Right atrium auricular region (tissue), 2 donors: ENCODE measurements at regions not wholly inside any gene's neighbourhood (a gene's known extent, or its start where the extent isn't known, plus 50 kb on each side); places are given as distances from the start of the nearest gene placed in this dataset.
"Not testable (repeated sequence)": the region's sequence is repeated elsewhere in the genome, so short reads cannot be mapped to it uniquely, and the experiment has no call there.

Experiments used
- DNase-seq: peaks from one replicate; pipeline ENCODE4 v3.0.0-alpha.2; 2019; ENCODE audit warnings: low spot score
- H3K27ac ChIP-seq, 2 donors: fragments of 200-600 bp; sonication (generic); 1 replicate in 1 of 2; 2 replicates in 1 of 2; pipeline ENCODE4 v1.5.1; 2016 to 2019
- H3K27me3 ChIP-seq, 2 donors: fragments of 200-600 bp; sonication (generic); one replicate each; pipeline versions ENCODE4 v1.5.1 to v1.6.0; 2017 to 2019
- H3K36me3 ChIP-seq: fragments of 200-600 bp; sonication (generic); one replicate; pipeline ENCODE4 v1.5.1; 2016
- H3K4me1 ChIP-seq, 2 donors: fragments of 200-600 bp; sonication (generic); one replicate each; pipeline versions ENCODE4 v1.5.1 to v1.6.0; 2017 to 2019
- H3K4me3 ChIP-seq, 2 donors: fragments of 200-600 bp; sonication (generic); 1 replicate in 1 of 2; 2 replicates in 1 of 2; pipeline ENCODE4 v1.5.1; 2017 to 2019; ENCODE audit warnings: mild to moderate bottlenecking in 1 of 2, moderate library complexity in 1 of 2
- H3K9me3 ChIP-seq, 2 donors: fragments of 200-600 bp; sonication (generic); one replicate each; pipeline ENCODE4 v1.5.1; 2019
- TF ChIP-seq, protein P1 (sequence below), 2 donors: fragments of 200-600 bp; sonication (generic); IDR thresholded peaks; one replicate each; pipeline ENCODE4 v1.5.1; 2019; ENCODE audit warnings: antibody characterized with exemption in 2 of 2

DNA sequence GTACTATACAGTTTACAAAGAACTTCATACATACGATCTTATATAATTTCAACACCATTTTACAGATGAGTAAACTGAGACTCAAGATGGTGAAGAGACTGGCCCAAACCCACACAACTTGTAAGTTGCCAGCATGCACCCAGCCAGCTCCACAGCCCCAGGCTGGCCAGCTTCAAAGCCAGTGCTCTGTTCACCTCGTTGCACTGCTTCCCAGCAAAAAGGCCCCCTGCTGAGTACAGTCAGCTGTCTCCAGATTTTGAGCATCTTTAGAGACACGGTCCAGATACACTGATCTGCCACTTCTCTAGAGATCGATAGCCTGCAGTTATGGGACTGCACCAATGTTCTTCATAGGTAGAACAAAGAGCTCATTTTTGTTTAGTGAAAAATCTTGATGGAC is 257.2 kb upstream of the CHAC2 start:
- no peak for DNase-seq
- Histone ChIP-seq H3K36me3 (no peaks in the 10 kb centered on the region), H3K27ac (no peak overlapping the region), H3K27me3 (no peaks in the 10 kb centered on the region), H3K4me3 (no peak overlapping the region), H3K9me3 (no peaks in the 10 kb centered on the region), H3K4me1 (no peaks in the 10 kb centered on the region)
- TF ChIP-seq, protein P1, sequence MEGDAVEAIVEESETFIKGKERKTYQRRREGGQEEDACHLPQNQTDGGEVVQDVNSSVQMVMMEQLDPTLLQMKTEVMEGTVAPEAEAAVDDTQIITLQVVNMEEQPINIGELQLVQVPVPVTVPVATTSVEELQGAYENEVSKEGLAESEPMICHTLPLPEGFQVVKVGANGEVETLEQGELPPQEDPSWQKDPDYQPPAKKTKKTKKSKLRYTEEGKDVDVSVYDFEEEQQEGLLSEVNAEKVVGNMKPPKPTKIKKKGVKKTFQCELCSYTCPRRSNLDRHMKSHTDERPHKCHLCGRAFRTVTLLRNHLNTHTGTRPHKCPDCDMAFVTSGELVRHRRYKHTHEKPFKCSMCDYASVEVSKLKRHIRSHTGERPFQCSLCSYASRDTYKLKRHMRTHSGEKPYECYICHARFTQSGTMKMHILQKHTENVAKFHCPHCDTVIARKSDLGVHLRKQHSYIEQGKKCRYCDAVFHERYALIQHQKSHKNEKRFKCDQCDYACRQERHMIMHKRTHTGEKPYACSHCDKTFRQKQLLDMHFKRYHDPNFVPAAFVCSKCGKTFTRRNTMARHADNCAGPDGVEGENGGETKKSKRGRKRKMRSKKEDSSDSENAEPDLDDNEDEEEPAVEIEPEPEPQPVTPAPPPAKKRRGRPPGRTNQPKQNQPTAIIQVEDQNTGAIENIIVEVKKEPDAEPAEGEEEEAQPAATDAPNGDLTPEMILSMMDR (IDR thresholded peaks at IDR 0.05) = no peak

DNA sequence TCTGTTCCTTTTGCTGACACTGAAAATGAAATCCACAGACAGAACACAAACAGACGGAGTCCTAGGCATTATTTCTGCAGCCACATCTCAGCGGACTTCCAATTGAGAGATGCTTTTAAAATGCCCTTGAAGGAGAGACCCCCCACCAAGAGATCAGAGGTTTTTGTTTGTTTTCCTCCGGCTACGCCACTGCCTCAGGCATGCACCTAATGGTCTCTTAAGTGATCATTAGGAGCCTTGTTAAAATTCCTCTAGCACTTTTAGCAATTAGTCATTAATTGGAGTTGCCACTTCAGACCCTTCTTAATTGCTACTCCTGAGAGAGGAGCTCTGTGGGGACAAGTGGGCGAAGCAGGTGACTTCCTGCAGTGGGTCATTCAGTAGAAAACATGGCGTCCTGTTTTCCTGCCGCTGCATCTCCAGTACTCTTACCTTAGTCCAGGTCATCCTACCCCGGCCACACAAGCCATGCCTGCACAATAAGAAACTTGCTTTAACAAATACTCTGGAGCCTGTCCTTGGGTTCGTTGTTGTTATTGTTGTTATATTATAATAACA is 257.7 kb upstream of the CHAC2 start:
- no peaks in the 10 kb centered on the region for H3K36me3 ChIP-seq

DNA sequence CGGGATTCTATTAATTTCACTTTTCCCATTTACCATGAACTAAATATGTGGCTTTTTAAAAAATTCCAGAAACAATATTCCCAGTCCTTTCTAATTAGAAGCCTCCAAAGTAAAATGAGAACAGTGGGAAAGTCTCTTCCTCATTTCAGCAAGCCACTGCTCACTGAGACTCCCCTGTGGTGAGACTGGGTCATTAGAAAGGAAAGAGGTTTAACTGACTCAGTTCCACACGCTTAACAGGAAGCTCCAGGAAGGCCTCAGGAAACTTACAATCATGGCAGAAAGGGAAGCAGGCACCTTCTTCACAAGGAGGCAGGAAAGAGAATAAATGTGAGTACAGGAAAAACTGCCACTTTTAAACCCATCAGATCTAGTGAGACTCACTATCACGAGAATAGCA is 258.9 kb upstream of the CHAC2 start:
- DNase-seq = no peak
- TF ChIP-seq, protein P1 (IDR thresholded peaks at IDR 0.05) = no peak
- Histone ChIP-seq H3K4me1 (no peaks in the 10 kb centered on the region), H3K9me3 (no peaks in the 10 kb centered on the region), H3K36me3 (no peaks in the 10 kb centered on the region), H3K27ac (no peak overlapping the region), H3K27me3 (no peaks in the 10 kb centered on the region), H3K4me3 (no peak overlapping the region)

More for the DNA sequence above, 257.7 kb upstream of the CHAC2 start:
- no peak overlapping the region for H3K27ac ChIP-seq
- DNase-seq = no peak
- H3K4me1 ChIP-seq = no peaks in the 10 kb centered on the region
- no peak overlapping the region for H3K4me3 ChIP-seq
- TF ChIP-seq, protein P1 (IDR thresholded peaks at IDR 0.05) = no peak
- no peaks in the 10 kb centered on the region for H3K27me3 ChIP-seq
- no peaks in the 10 kb centered on the region for H3K9me3 ChIP-seq

GRCh38 chr2:53507070-53507469 is 260.5 kb upstream of the CHAC2 start:
- DNase-seq, H3K4me3 ChIP-seq, H3K4me1 ChIP-seq, H3K27ac ChIP-seq, H3K36me3 ChIP-seq, H3K27me3 ChIP-seq, H3K9me3 ChIP-seq: not testable (repeated sequence)

GRCh38 chr2:53505826-53506225 is 261.8 kb upstream of the CHAC2 start:
- no peaks in the 10 kb centered on the region for H3K9me3 ChIP-seq
- no peaks in the 10 kb centered on the region for H3K4me1 ChIP-seq
- no peak for DNase-seq
- no peaks in the 10 kb centered on the region for H3K36me3 ChIP-seq
- H3K27me3 ChIP-seq = no peaks in the 10 kb centered on the region
- TF ChIP-seq, protein P1 (IDR thresholded peaks at IDR 0.05) = no peak
- no peak overlapping the region for H3K4me3 ChIP-seq
- no peak overlapping the region for H3K27ac ChIP-seq

DNA sequence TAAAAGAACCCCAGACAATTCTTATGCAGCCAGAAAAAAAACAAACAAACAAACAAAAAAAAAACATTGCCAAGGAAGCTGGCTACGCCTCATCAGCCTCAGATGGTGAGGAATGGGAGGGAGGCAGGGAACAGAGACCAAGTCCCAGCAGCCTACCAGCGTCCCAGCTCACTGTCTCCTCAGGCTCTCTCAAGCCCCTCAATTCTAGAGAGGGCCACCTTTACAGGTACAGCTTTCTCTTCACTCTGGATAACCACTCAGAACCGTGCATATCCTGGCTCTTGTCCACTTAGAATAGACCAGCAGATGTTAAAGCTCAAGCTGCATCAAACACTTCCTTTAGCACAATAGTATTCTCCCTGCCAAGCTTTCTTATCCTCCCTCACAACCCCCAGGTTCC is 263.1 kb upstream of the CHAC2 start:
- Histone ChIP-seq H3K4me3 (no peak overlapping the region), H3K4me1 (no peaks in the 10 kb centered on the region), H3K27me3 (no peaks in the 10 kb centered on the region), H3K27ac (no peak overlapping the region), H3K9me3 (no peaks in the 10 kb centered on the region), H3K36me3 (no peaks in the 10 kb centered on the region)
- DNase-seq = no peak
- TF ChIP-seq, protein P1 (IDR thresholded peaks at IDR 0.05) = no peak
